NCI-H345 treated with DMSO at 0.1 percent for 48 hours (cell line): ENCODE measurements at regions not wholly inside any gene's neighbourhood (a gene's known extent, or its start where the extent isn't known, plus 50 kb on each side); places are given as distances from the start of the nearest gene placed in this dataset.
A peak's percentile ranks its signal among the peaks of the same experiment; 100 is the strongest.
"Not testable (repeated sequence)": the region's sequence is repeated elsewhere in the genome, so short reads cannot be mapped to it uniquely, and the experiment has no call there.

ENCODE experiments used
- DNase-seq: peaks from one replicate; lab custom pipeline; 2025; ENCODE audit not compliant: unreplicated experiment; lab: John Stamatoyannopoulos, UW

GRCh38 chr3:147157631-147158030 lies 248.7 kb downstream of the ZIC4 start:
- DNase-seq, result no peak

GRCh38 chr3:147154988-147155387 lies 251.4 kb downstream of the ZIC4 start:
- not testable (repeated sequence) for DNase-seq

- DNase-seq, result no peak
These were observed 252.4 kb downstream of the ZIC4 start for GRCh38 chr3:147153830-147154539.

GRCh38 chr3:147152476-147152875 lies 253.9 kb downstream of the ZIC4 start:
- no peak for DNase-seq

- DNase-seq, result no peak
These were observed 264.6 kb downstream of the ZIC4 start for GRCh38 chr3:147141516-147142288.

GRCh38 chr3:147139341-147139740 lies 267.0 kb downstream of the ZIC4 start:
- no peak for DNase-seq

GRCh38 chr3:147132168-147132567 lies 274.2 kb downstream of the ZIC4 start:
- DNase-seq, result no peak

- no peak for DNase-seq
These were observed 275.9 kb downstream of the ZIC4 start for GRCh38 chr3:147130461-147130860.

- no peak for DNase-seq
These were observed 276.7 kb downstream of the ZIC4 start for GRCh38 chr3:147129665-147130064.

GRCh38 chr3:147122350-147122749 lies 284.0 kb downstream of the ZIC4 start:
- DNase-seq, result no peak

- DNase-seq, result peak; percentile 2
These were observed 286.4 kb downstream of the ZIC4 start for GRCh38 chr3:147119989-147120388.

GRCh38 chr3:147119346-147119745 lies 287.0 kb downstream of the ZIC4 start:
- DNase-seq, result no peak

- DNase-seq, result no peak
These were observed 287.7 kb downstream of the ZIC4 start for GRCh38 chr3:147118611-147119010.

GRCh38 chr3:147117631-147118030 lies 288.7 kb downstream of the ZIC4 start:
- no peak for DNase-seq

- DNase-seq, result no peak
These were observed 292.9 kb downstream of the ZIC4 start for GRCh38 chr3:147113293-147114044.

- DNase-seq, result no peak
These were observed 307.3 kb downstream of the ZIC4 start for GRCh38 chr3:147099076-147099475.

- no peak for DNase-seq
These were observed 315.9 kb downstream of the ZIC4 start for GRCh38 chr3:147090461-147090860.

- no peak for DNase-seq
These were observed 317.1 kb downstream of the ZIC4 start for GRCh38 chr3:147089286-147089685.

- not testable (repeated sequence) for DNase-seq
These were observed 346.8 kb downstream of the ZIC4 start for GRCh38 chr3:147059500-147059899.

GRCh38 chr3:147049821-147050220 lies 356.5 kb downstream of the ZIC4 start:
- DNase-seq, result no peak

GRCh38 chr3:147049305-147049704 lies 357.0 kb downstream of the ZIC4 start:
- no peak for DNase-seq

GRCh38 chr3:147046916-147047315 lies 359.4 kb downstream of the ZIC4 start:
- DNase-seq, result no peak
